HCT116 (cell line): ENCODE measurements at regions not wholly inside any gene's neighbourhood (a gene's known extent, or its start where the extent isn't known, plus 50 kb on each side); places are given as distances from the start of the nearest gene placed in this dataset.

Experiments used
- ATAC-seq: fragments of 200-7000 bp; cut with Tn5 transposase; 2 replicates; pipeline ENCODE4 v1.9.1; 2020; ENCODE audit warnings: mild to moderate bottlenecking, moderate library complexity
- BruUV-seq: library from RNA; stranded (reverse); fragments of 400-500 nt; replicated peaks from 2 replicates; lab custom pipeline; 2021; lab: Mats Ljungman, UMichigan
- CTCF ChIA-PET: fragments of 300-600 bp; sonication (Branson Sonifier 250); formaldehyde crosslinking; loops from one replicate; lab custom pipeline; 2021; ENCODE audit warnings: antibody characterized with exemption; lab: Charles Lee
- POLR2A ChIA-PET: fragments of 300-600, 350-600 bp; sonication (Branson Sonifier 250); formaldehyde crosslinking; loops from one replicate; lab custom pipeline; 2021; ENCODE audit warnings: antibody characterized with exemption; lab: Charles Lee
- RAD21 ChIA-PET, 2 experiments: fragments of 300-600 bp; sonication (Branson Sonifier 250); formaldehyde crosslinking; loops; one replicate each; lab custom pipeline; 2023; ENCODE audit warnings: low total read pairs in 2 of 2; ENCODE audit not compliant: uncharacterized antibody in 2 of 2, unreplicated experiment in 2 of 2, low non-redundant PET in 1 of 2; lab: Charles Lee
- DNase-seq: peaks from one replicate; pipeline ENCODE4 v3.0.0-alpha.2; 2010; ENCODE audit warnings: low read depth, low spot score
- H2AFZ ChIP-seq: fragments of 200-600 bp; shearing (Covaris generic), sonication (generic); 2 replicates; pipeline ENCODE4 v1.6.1; 2017; ENCODE audit warnings: low read depth, mixed run types, mixed read lengths, antibody characterized with exemption, low read length; ENCODE audit not compliant: poor library complexity, severe bottlenecking
- H3K27ac ChIP-seq: 2 replicates; pipeline ENCODE4 v1.5.1; 2012; ENCODE audit warnings: low read depth, low read length
- H3K27me3 ChIP-seq: fragments of 200-600 bp; sonication (generic); 2 replicates; pipeline ENCODE4 v1.6.1; 2016; ENCODE audit warnings: mixed run types, low read length, mixed read lengths; ENCODE audit not compliant: insufficient read depth
- H3K36me3 ChIP-seq, 2 experiments: fragments of 200-500 bp in 1 of 2; fragments of 200-600 bp in 1 of 2; sonication (Bioruptor generic) in 1 of 2; sonication (generic) in 1 of 2; 2 replicates each; pipeline versions ENCODE4 v1.5.1 to v1.6.1; 2014 to 2016; ENCODE audit warnings: low read length in 2 of 2, inconsistent platforms in 1 of 2, mixed read lengths in 1 of 2, mixed run types in 1 of 2; ENCODE audit not compliant: insufficient read depth in 2 of 2, control insufficient read depth in 1 of 2
- H3K4me1 ChIP-seq, 2 experiments: fragments of 200-600 bp in 1 of 2; sonication (generic) in 1 of 2; 2 replicates each; pipeline versions ENCODE4 v1.5.1 to v1.6.1; 2012 to 2017; ENCODE audit warnings: low read length in 2 of 2, inconsistent platforms in 1 of 2, mild to moderate bottlenecking in 1 of 2, mixed read lengths in 1 of 2, mixed run types in 1 of 2, moderate library complexity in 1 of 2; ENCODE audit not compliant: insufficient read depth in 2 of 2, control insufficient read depth in 1 of 2
- H3K4me2 ChIP-seq: fragments of 200-600 bp; sonication (generic); 2 replicates; pipeline ENCODE4 v1.6.1; 2017; ENCODE audit warnings: mixed run types, low read length, mixed read lengths
- H3K4me3 ChIP-seq, 2 experiments: fragments of 200-600 bp in 1 of 2; sonication (generic) in 1 of 2; replicated peaks in 1 of 2; 2 replicates each; pipeline ENCODE4 v1.5.1; 2011 to 2016; ENCODE audit warnings: low read length in 2 of 2, control low read depth in 1 of 2, low read depth in 1 of 2, mild to moderate bottlenecking in 1 of 2, mixed read lengths in 1 of 2, mixed run types in 1 of 2
- H3K79me2 ChIP-seq: fragments of 200-600 bp; sonication (generic); 2 replicates; pipeline ENCODE4 v1.6.1; 2017; ENCODE audit warnings: mild to moderate bottlenecking, mixed run types, low read length, moderate library complexity, mixed read lengths; ENCODE audit not compliant: insufficient read depth
- H3K9ac ChIP-seq: fragments of 200-600 bp; sonication (generic); 2 replicates; pipeline ENCODE4 v1.6.1; 2016; ENCODE audit warnings: low read length, mixed read lengths
- H3K9me2 ChIP-seq: fragments of 200-600 bp; sonication (generic), shearing (Covaris generic); 2 replicates; pipeline ENCODE4 v1.6.1; 2017; ENCODE audit warnings: mixed run types, mild to moderate bottlenecking, moderate library complexity; ENCODE audit not compliant: insufficient read depth
- H3K9me3 ChIP-seq, 2 experiments: fragments of 200-500 bp in 1 of 2; fragments of 200-600 bp in 1 of 2; sonication (Bioruptor generic) in 1 of 2; sonication (generic) in 1 of 2; 2 replicates each; pipeline ENCODE4 v1.6.1; 2014 to 2017; ENCODE audit warnings: low read length in 2 of 2, mixed read lengths in 2 of 2, inconsistent platforms in 1 of 2, low read depth in 1 of 2, mild to moderate bottlenecking in 1 of 2, mixed run types in 1 of 2, moderate library complexity in 1 of 2; ENCODE audit not compliant: control insufficient read depth in 1 of 2, insufficient read depth in 1 of 2
- H4K20me1 ChIP-seq: fragments of 200-600 bp; sonication (generic), shearing (Covaris generic); 2 replicates; pipeline ENCODE4 v1.6.1; 2017; ENCODE audit warnings: mixed run types, mild to moderate bottlenecking, moderate library complexity; ENCODE audit not compliant: insufficient read depth
- CBX3 ChIP-seq: IDR thresholded peaks from 2 replicates; pipeline ENCODE4 v1.6.1; 2012; ENCODE audit warnings: low read depth
- CEBPB ChIP-seq: IDR thresholded peaks from 2 replicates; pipeline ENCODE4 v1.6.1; 2012; ENCODE audit warnings: low read depth
- FOSL1 ChIP-seq: IDR thresholded peaks from 2 replicates; pipeline ENCODE4 v1.6.1; 2012; ENCODE audit warnings: low read depth
- POLR2A ChIP-seq: IDR thresholded peaks from 2 replicates; pipeline ENCODE4 v1.7.0; 2011; ENCODE audit warnings: borderline replicate concordance; ENCODE audit not compliant: insufficient read depth, insufficient read length; ENCODE audit errors: extremely low read depth
- SP1 ChIP-seq: IDR thresholded peaks from 2 replicates; pipeline ENCODE4 v1.6.1; 2012; ENCODE audit warnings: low read depth
- SRF ChIP-seq: IDR thresholded peaks from 2 replicates; pipeline ENCODE4 v1.6.1; 2012; ENCODE audit warnings: low read depth
- YY1 ChIP-seq: IDR thresholded peaks from 2 replicates; pipeline ENCODE4 v1.6.1; 2011; ENCODE audit warnings: low read length, low read depth, moderate library complexity, mild to moderate bottlenecking; ENCODE audit not compliant: insufficient replicate concordance; ENCODE audit errors: extremely low read depth
- ZBTB33 ChIP-seq: IDR thresholded peaks from 2 replicates; pipeline ENCODE4 v1.6.1; 2011; ENCODE audit warnings: mild to moderate bottlenecking, low read length, moderate library complexity; ENCODE audit not compliant: insufficient replicate concordance; ENCODE audit errors: extremely low read depth
- intact Hi-C: fragments of 100-400 bp; cut with micrococcal nuclease; formaldehyde crosslinking; loops from 2 replicates; pipeline ENCODE4 v1.10.0; 2022
- TF ChIP-seq, protein P1 (sequence below), 3 experiments: fragments of 200-600 bp in 1 of 3; sonication (generic) in 1 of 3; IDR thresholded peaks in 2 of 3; conservative IDR thresholded peaks in 1 of 3; 2 replicates each; pipeline ENCODE4 v1.5.1; 2012 to 2017; ENCODE audit warnings: low read depth in 2 of 3, low read length in 2 of 3, antibody characterized with exemption in 1 of 3, borderline replicate concordance in 1 of 3, control low read depth in 1 of 3, mild to moderate bottlenecking in 1 of 3, mixed read lengths in 1 of 3, mixed run types in 1 of 3, moderate library complexity in 1 of 3; ENCODE audit not compliant: insufficient read depth in 1 of 3

DNA sequence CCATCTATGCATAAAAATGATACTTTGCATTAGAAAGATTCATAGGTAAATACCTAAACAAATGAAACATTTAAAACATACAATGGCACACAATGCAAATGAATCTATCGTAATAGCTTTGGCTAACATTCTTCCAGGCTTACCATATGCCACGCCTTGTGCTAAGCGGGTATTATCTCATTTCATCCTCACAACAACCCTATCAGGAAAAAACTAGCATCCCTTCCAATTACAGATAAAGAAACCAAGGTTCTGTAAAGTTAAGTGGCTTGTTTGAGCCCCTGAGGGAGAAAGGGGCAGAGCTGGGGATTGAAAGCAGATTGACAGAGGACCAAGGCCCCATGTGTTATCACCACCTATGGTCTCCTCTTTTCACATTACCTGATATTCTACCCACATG, 145.4 kb upstream of the ETAA1 start:
- ChIA-PET POLR2A (no interaction called here), CTCF (no interaction called here), RAD21 (no interaction called here)
- no peak for ATAC-seq
- Histone ChIP-seq H3K27ac (no peak overlapping the region), H3K27me3 (no peaks in the 10 kb centered on the region), H3K9ac (no peak overlapping the region), H3K9me2 (no peaks in the 10 kb centered on the region), H3K36me3 (no peaks in the 10 kb centered on the region), H3K9me3 (no peaks in the 10 kb centered on the region), H4K20me1 (no peaks in the 10 kb centered on the region), H3K4me2 (no peak overlapping the region), H3K4me3 (no peak overlapping the region), H3K4me1 (no peaks in the 10 kb centered on the region), H3K79me2 (no peaks in the 10 kb centered on the region), H2AFZ (no peak overlapping the region)
- no TSS peak for BruUV-seq
- DNase-seq, result no peak
- intact Hi-C loops, result no loop called here
- TF ChIP-seq SRF, result no peak
- no peak for TF ChIP-seq POLR2A
- no peak for TF ChIP-seq SP1
- no peak for TF ChIP-seq CEBPB
- no peak for TF ChIP-seq YY1
- TF ChIP-seq FOSL1, result no peak
- no peak for TF ChIP-seq CBX3
- no peak for TF ChIP-seq ZBTB33
- TF ChIP-seq, protein P1, sequence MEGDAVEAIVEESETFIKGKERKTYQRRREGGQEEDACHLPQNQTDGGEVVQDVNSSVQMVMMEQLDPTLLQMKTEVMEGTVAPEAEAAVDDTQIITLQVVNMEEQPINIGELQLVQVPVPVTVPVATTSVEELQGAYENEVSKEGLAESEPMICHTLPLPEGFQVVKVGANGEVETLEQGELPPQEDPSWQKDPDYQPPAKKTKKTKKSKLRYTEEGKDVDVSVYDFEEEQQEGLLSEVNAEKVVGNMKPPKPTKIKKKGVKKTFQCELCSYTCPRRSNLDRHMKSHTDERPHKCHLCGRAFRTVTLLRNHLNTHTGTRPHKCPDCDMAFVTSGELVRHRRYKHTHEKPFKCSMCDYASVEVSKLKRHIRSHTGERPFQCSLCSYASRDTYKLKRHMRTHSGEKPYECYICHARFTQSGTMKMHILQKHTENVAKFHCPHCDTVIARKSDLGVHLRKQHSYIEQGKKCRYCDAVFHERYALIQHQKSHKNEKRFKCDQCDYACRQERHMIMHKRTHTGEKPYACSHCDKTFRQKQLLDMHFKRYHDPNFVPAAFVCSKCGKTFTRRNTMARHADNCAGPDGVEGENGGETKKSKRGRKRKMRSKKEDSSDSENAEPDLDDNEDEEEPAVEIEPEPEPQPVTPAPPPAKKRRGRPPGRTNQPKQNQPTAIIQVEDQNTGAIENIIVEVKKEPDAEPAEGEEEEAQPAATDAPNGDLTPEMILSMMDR (IDR thresholded peaks at IDR 0.05 in 2 of 3, conservative IDR thresholded peaks at IDR 0.05 in 1 of 3; ENCODE audit: borderline replicate concordance in 1 of 3, insufficient read depth in 1 of 3, low read depth in 2 of 3, low read length in 2 of 3), result no peak
